ENCODE measurements at regions not wholly inside any gene's neighbourhood (a gene's known extent, or its start where the extent isn't known, plus 50 kb on each side); places are given as distances from the start of the nearest gene placed in this dataset.

GRCh38 chr5:2222246-2222992, 339.7 kb upstream of the IRX4 start:
- no peak for DNase-seq

DNA sequence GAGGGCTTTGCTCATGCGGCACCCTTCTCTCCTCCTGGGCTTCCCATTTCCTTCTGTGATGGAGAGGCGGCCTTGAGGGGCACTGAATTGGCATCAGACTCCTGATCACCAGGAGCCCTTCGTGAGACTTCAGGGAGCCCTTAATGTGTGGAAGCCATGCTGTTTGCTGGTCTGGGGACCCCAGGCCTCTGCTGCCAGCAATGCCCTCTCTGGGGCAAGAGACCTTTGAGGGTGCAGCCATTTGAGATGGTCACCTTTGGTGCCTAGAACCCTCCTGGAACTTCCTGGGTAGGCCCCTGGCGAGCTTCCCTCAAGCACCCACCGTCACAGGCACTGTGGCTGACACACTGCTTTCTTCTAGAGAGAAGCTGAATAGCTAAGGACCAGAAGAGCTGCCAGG, 338.7 kb upstream of the IRX4 start:
- no peak for DNase-seq

DNA sequence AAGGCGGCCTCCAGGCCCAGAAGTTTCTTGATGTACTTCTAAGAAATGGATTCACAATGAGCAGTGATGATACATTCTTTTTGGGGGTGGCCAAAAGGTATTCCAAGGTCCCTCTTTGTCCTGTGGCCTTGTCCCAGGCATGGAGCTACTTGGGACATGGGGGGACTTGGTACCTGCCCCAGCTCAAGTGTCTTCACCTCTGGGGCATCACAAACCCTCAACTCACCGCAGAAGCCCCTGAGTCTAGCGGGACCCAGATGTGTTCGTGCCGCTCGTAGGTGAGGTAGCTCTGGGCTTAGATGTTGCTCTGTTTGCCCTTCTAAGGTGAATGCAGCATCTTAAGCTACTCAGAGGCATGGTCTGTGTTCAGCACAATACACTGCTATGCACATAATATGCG, 338.0 kb upstream of the IRX4 start:
- DNase-seq = no peak

DNA sequence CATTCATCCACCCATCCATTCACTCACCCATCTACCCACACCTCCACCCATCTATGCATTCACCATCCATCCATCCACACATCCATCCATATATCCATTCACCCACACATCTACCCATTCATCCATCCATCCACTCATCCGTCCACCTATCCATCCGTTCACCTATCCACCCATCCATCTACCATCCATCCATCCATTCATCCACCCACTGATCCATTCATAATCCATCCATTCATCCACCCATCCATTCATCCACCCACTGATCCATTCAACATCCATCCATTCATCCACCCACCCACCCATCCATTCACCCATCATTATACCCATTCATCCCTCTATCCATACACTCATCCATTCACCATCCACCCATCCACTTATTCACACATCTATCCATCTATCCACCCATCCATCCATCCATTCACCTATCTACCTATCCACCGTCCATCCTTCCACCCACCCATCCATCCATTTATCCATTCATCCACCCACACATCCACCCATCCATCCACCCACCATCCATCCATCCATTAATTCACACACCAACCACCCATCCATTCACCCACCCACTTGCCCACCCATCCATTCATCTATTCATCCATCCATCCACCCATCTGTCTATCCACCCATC, 336.5 kb upstream of the IRX4 start:
- no peak for DNase-seq

- DNase-seq = no peak
Measured at GRCh38 chr5:2217219-2217618, 334.5 kb upstream of the IRX4 start.

DNA sequence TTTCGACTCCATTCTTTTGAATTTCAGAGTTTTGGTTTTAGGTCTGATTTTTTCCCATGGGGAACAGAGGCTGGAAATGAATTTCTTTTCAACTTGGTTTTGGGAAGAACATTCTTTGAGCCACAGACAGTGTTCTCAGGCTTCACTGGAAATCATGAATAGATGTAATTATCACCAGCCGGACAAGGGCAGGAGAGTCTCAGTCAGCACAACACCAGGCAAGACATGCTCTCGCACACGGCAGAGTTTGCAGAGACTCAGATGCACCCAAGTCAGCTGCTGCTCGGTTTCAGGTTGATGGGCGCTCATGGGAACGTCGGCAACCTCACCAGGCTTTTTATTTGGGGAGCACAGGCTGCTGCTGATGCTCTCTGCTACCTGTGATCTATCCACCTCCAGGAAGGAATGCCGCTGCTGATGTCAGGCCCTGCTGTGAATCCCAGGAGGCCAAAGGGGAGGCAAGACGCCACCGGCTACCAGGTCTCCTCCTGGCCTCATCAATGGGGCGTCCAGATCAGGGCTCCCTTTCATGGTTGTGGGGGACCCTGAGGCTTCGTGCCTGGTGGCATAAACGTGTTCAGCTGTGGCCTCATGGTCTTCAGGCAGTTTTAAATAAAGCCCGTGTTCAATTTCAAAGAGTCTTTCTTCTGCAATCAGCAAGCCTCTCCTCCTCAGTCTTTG, 332.3 kb upstream of the IRX4 start:
- DNase-seq = no peak

GRCh38 chr5:2213121-2213730, 330.5 kb upstream of the IRX4 start:
- no peak for DNase-seq

DNA sequence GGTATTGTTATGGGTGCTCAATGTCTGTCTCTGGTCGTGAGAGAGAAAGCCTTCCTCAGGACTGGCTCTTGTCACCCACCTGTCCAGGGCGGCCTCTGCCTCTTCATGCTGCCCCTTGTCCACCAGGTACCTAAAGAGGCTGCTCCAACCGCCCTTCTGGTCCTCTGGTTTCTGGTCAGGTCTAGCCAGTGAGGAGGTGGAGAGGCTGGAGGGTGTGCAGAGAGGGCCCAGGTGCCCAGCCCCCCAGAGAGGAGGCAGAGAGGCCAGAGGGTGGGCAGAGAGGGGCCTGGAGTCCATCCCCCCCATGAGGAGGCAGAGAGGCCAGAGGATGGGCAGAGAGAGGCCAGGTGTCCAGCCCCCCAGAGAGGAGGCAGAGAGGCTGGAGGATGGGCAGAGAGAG, 329.8 kb upstream of the IRX4 start:
- DNase-seq = no peak

GRCh38 chr5:2208239-2208544, 325.5 kb upstream of the IRX4 start:
- DNase-seq = no peak

DNA sequence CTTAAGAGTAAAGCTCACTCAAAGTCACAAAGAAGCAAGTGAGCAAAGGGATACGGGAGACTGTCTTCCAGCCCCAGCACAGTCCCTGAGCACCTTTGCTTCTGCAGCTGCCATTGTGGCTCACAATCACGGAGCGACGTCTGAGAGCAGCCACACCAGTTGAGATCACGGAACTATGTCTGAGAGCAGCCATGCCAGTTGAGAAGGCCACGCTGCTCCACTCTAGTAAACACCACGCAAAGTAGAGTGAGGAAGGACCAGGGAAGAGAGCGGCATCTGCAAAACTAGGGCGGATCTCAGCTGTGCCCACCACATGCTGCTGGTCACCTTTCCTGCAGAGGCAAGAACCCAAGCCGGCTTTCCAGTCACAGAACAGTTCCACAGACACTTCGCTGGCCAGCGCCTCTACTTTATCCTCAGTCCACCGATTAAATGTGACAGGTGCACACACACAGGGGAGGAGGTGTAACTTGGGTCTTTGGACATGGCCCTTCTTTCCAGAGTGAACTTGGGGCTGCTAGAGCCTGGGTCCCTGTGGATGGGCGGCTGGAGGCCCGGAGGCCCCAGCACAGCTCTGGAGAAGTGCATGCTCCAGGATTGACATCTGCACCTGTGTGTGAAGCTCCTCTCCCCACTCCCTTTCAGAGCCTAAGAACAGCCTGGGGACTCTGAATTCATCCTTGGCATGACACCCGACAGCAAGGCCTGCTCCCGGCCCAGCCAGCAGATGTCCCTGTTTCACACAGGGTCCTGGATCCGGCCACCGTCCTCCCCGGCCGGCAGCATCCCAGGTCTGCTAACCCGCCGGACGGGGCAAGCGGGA, 324.9 kb upstream of the IRX4 start:
- DNase-seq = no peak

GRCh38 chr5:2207109-2207399, 324.3 kb upstream of the IRX4 start:
- no peak for DNase-seq

- no peak for DNase-seq
Measured at GRCh38 chr5:2206293-2207108, 323.8 kb upstream of the IRX4 start.

GRCh38 chr5:2205596-2206226, 323.0 kb upstream of the IRX4 start:
- DNase-seq = no peak

GRCh38 chr5:2205185-2205585, 322.5 kb upstream of the IRX4 start:
- no peak for DNase-seq

DNA sequence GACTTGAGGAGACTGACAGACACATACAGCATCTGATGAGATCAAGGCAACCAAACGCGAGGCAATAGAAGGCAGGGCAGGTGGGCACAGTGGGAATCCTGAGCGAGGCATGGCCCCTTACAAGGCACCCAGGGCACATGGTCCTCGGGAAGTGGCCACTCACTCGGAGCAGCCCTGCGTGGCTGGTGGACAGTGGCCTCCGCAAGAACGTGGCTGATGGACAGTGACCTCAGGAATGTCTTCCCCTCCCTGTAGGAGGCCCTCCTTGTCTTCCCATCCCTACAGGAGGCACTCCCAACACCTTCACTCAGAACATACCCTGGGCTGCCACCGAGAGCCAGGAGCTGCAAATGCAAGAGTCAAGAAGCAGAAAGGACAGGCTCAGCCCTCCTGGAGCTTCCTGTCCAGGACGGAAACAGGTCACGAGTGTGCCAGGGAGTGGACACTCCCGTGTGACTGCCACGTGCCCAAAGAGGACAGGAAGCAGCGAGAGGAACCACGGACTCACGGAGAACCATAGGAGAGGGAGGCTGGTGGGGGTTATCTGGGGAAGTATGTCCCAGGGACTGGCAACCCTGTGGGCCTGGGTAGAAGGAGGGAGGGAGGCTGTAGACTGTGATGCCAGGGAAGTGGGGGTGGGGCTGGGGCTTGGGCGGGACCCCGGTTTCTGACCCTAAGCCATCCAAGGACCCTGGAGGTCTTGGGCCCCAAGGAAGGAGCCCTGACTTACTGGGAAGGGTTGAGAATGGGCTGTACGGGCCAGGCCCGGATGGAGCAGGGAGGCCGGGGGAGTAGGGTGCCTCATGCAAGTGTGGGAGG, 321.9 kb upstream of the IRX4 start:
- DNase-seq = no peak

- DNase-seq = no peak
Measured at GRCh38 chr5:2203774-2204173, 321.0 kb upstream of the IRX4 start.

DNA sequence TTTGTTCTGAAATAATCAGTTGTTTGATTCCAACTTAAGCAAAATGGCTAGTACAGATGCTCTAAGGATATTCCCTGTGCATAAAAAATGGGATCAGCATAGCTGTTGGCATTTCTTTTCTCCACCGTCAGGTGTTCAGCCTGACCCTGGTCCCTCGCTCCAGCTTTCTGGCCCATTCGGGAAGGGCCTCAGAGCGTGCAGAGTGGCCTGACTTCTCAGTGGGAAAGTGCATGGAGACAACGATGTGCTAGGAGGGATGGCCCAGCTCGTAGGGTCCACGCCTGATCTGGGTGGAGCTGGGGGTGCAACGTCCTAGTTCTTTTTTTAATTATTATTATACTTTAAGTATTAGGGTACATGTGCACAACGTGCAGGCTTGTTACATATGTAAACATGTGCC, 319.1 kb upstream of the IRX4 start:
- no peak for DNase-seq

DNA sequence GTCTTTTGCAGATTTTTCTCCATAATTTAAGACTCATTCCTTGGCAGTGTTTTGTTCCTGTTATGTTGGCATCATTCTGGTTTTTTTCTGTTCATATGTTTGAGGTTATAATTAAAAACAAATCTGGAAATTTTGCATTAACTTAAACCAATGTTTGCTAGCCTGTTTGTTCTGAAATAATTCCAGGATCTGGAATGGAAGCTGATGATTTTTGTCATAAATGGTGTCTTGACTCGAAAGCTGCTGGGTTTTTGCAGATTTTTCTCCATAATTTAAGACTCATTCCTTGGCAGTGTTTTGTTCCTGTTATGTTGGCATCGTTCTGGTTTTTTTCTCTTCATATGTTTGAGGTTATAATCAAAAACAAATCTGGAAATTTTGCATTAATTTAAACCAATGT, 318.7 kb upstream of the IRX4 start:
- no peak for DNase-seq

GRCh38 chr5:2201011-2201410, 318.3 kb upstream of the IRX4 start:
- no peak for DNase-seq

DNA sequence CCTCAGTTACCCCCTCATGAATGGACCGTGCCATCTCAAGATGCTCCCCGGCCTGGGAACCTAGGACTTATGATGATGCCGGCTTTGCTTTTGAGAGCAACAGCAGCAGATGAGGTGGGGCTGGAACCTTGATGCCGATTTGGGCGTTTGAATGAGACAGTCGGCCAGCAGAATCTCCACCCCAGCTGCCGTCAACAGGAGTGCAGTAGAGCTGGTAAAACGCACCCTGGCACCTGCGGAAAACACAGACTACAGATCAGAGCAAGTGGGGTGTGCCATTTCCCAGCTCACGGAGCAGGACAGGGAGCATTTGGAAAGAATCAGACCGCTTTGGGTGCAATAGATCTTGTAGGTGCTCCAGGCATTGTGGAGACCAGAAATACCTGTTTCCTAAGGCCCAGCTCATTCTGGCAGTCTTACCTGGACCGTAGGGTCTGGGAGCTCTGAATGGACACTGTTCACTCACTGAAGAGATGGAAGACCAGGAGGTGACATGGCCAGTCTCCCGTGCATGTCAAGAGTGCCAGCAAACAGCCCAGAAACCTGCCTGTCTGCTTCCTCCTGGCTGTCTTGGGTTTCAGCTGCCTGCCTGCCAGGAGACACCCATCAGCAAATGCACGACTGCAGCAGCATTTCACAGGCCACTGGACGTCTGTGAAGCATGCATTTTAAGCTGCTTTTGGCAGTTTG, 317.7 kb upstream of the IRX4 start:
- no peak for DNase-seq

DNA sequence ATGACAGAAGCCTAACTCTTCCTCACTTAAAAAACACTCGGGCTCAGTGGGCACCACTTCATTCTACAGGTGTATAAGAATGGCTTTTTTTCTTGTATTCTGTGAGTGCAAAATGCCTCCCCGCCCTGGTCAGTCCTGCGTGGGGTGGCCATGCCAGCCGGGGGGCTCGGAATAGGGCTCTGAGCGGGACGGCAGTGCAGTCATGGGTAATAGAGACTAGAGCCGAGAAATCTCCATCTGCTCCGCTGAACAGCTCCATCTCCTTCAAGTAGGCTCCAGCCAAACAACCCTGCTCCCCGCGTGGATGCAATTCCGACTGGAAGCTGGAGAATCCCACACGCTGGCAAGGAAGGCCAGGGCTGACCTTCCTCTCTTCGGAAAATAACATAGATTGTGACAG, 317.0 kb upstream of the IRX4 start:
- DNase-seq = no peak

All from NCI-H510A (cell line).